ENCODE measurements at regions not wholly inside any gene's neighbourhood (a gene's known extent, or its start where the extent isn't known, plus 50 kb on each side); places are given as distances from the start of the nearest gene placed in this dataset.
"Not testable (repeated sequence)": the region's sequence is repeated elsewhere in the genome, so short reads cannot be mapped to it uniquely, and the experiment has no call there.

DNA sequence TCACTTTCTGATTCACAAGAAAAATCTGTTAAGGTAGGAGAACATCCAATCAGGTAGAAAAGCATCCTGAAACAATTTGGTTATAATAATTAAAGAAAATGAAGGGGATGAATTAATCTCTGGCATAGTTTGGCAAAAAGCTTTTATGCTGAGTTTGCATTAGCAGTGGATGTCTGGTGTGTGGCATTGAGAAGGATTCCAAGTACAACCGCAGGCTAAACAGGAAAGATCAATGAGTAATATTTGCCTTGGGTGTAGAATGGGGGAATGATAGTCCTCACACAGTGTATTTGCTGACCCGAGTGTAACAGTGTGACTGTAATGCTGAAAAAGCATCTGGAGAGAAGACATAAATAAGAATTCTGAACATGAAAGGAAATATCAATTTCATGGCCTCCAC, 68.3 kb upstream of the SESTD1 start:
- Histone ChIP-seq H3K56ac (ENCODE audit: low read length) (no peak overlapping the region), H3K27ac (ENCODE audit: low read depth, low read length) (no peak overlapping the region), H2BK120ac (ENCODE audit: low read depth, low read length) (no peak overlapping the region), H3K4me3 (ENCODE audit: low read length) (no peak overlapping the region), H3K4ac (ENCODE audit: low read depth, low read length) (no peak overlapping the region), H2AK5ac (ENCODE audit: low read length) (no peak overlapping the region), H3K27me3 (ENCODE audit: insufficient read depth, low read length, poor library complexity) (no peaks in the 10 kb centered on the region), H3K79me1 (ENCODE audit: low read length) (no peaks in the 10 kb centered on the region), H3K4me1 (ENCODE audit: control insufficient read depth, low read depth, low read length) (no peaks in the 10 kb centered on the region), H3K18ac (ENCODE audit: low read length) (no peak overlapping the region), H4K5ac (ENCODE audit: low read length) (no peak overlapping the region), H3K4me2 (ENCODE audit: low read length) (no peak overlapping the region), H3K79me2 (ENCODE audit: control insufficient read depth, insufficient read depth, low read length) (no peaks in the 10 kb centered on the region), H4K8ac (ENCODE audit: low read depth, low read length) (no peak overlapping the region), H3K23ac (ENCODE audit: low read length) (no peak overlapping the region), H3K9ac (ENCODE audit: low read length) (no peak overlapping the region), H2BK5ac (ENCODE audit: low read length) (no peak overlapping the region), H2BK15ac (replicated peaks; ENCODE audit: low read depth) (no peak overlapping the region), H3K36me3 (ENCODE audit: control insufficient read depth, insufficient read depth, low read length) (no peaks in the 10 kb centered on the region)
- WGBS (ENCODE audit: extremely low coverage, insufficient coverage, low lambda C conversion rate), result no CpG with 5 or more reads among the region's 2 CpGs
- DNase-seq, result no peak

DNA sequence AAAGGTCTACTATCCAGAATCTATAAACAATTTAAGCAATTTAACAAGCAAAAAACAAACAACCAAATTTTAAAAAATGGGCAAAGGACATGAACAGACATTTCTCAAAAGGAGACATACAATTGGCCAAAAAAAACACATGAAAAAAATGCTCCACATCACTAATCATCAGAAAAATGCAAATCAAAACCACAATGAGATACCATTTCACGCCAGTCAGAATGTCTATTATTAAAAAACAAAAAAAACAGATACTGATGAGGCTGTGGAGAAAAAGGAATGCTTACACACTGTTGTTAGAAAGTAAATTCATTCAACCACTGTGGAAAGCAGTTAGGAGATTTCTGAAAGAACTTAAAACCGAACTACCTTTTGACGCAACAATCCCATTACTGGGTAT, 66.4 kb upstream of the SESTD1 start:
- Histone ChIP-seq H2BK15ac (replicated peaks; ENCODE audit: low read depth) (no peak overlapping the region), H3K4me2 (ENCODE audit: low read length) (no peak overlapping the region), H3K4ac (ENCODE audit: low read depth, low read length) (no peak overlapping the region), H3K4me3 (ENCODE audit: low read length) (no peak overlapping the region), H2BK5ac (ENCODE audit: low read length) (no peak overlapping the region), H3K18ac (ENCODE audit: low read length) (no peak overlapping the region), H3K9ac (ENCODE audit: low read length) (no peak overlapping the region), H2AK5ac (ENCODE audit: low read length) (no peak overlapping the region), H3K27me3 (ENCODE audit: insufficient read depth, low read length, poor library complexity) (no peaks in the 10 kb centered on the region), H3K4me1 (ENCODE audit: control insufficient read depth, low read depth, low read length) (no peaks in the 10 kb centered on the region), H3K56ac (ENCODE audit: low read length) (no peak overlapping the region), H4K5ac (ENCODE audit: low read length) (no peak overlapping the region), H2BK120ac (ENCODE audit: low read depth, low read length) (no peak overlapping the region), H3K79me2 (ENCODE audit: control insufficient read depth, insufficient read depth, low read length) (no peaks in the 10 kb centered on the region), H3K36me3 (ENCODE audit: control insufficient read depth, insufficient read depth, low read length) (no peaks in the 10 kb centered on the region), H3K27ac (ENCODE audit: low read depth, low read length) (no peak overlapping the region), H4K8ac (ENCODE audit: low read depth, low read length) (no peak overlapping the region), H3K79me1 (ENCODE audit: low read length) (no peaks in the 10 kb centered on the region), H3K23ac (ENCODE audit: low read length) (no peak overlapping the region)
- no peak for DNase-seq
- WGBS (ENCODE audit: extremely low coverage, insufficient coverage, low lambda C conversion rate), result no CpG with 5 or more reads among the region's 3 CpGs

DNA sequence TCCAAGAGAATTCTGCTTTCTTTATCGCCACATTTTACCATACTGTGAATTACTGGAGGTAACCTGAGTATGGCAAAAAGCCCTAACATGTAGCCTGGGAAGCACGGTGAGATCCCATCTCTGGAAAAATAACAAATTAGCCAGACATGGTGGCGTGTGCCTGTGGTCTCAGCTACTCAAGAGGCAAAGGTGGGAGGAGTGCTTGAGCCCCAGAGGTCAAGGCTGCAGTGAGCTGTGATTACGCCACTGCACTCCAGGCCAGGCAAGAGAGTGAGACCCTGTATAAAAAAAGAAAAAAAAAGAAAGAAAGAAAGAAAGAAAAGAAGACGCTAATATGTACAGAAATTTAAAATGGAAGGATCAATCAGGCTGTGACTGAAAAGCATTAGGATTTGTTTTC, 57.7 kb upstream of the SESTD1 start:
- H3K27ac ChIP-seq (ENCODE audit: low read depth, low read length), result no peak overlapping the region
- DNase-seq, result no peak
- no peak overlapping the region for H3K9ac ChIP-seq (ENCODE audit: low read length)
- H2BK5ac ChIP-seq (ENCODE audit: low read length), result no peak overlapping the region
- H4K8ac ChIP-seq (ENCODE audit: low read depth, low read length), result no peak overlapping the region
- no peak overlapping the region for H3K4ac ChIP-seq (ENCODE audit: low read depth, low read length)
- no peaks in the 10 kb centered on the region for H3K79me1 ChIP-seq (ENCODE audit: low read length)
- H3K36me3 ChIP-seq (ENCODE audit: control insufficient read depth, insufficient read depth, low read length), result no peaks in the 10 kb centered on the region
- no peaks in the 10 kb centered on the region for H3K4me1 ChIP-seq (ENCODE audit: control insufficient read depth, low read depth, low read length)
- H2AK5ac ChIP-seq (ENCODE audit: low read length), result no peak overlapping the region
- H3K56ac ChIP-seq (ENCODE audit: low read length), result no peak overlapping the region
- H4K5ac ChIP-seq (ENCODE audit: low read length), result no peak overlapping the region
- H3K4me3 ChIP-seq (ENCODE audit: low read length), result no peak overlapping the region
- no peaks in the 10 kb centered on the region for H3K79me2 ChIP-seq (ENCODE audit: control insufficient read depth, insufficient read depth, low read length)
- H2BK120ac ChIP-seq (ENCODE audit: low read depth, low read length), result no peak overlapping the region
- no peak overlapping the region for H3K18ac ChIP-seq (ENCODE audit: low read length)
- no peak overlapping the region for H3K4me2 ChIP-seq (ENCODE audit: low read length)
- no peak overlapping the region for H2BK15ac ChIP-seq (replicated peaks; ENCODE audit: low read depth)
- no CpG with 5 or more reads among the region's 5 CpGs for WGBS (ENCODE audit: extremely low coverage, insufficient coverage, low lambda C conversion rate)
- no peak overlapping the region for H3K23ac ChIP-seq (ENCODE audit: low read length)
- H3K27me3 ChIP-seq (ENCODE audit: insufficient read depth, low read length, poor library complexity), result no peaks in the 10 kb centered on the region

DNA sequence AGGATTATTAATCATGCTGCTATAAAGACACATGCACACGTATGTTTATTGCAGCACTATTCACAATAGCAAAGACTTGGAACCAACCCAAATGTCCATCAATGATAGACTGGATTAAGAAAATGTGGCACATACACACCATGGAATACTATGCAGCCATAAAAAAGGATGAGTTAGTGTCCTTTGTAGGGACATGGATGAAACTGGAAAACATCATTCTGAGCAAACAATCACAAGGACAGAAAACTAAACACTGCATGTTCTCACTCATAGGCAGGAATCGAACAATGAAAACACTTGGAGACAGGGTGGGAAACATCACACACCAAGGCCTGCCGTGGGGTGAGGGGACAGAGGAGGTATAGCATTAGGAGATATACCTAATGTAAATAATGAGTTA, 56.4 kb upstream of the SESTD1 start:
- H3K27ac ChIP-seq (ENCODE audit: low read depth, low read length); H3K56ac ChIP-seq (ENCODE audit: low read length); H2BK5ac ChIP-seq (ENCODE audit: low read length); H3K36me3 ChIP-seq (ENCODE audit: control insufficient read depth, insufficient read depth, low read length); H2BK15ac ChIP-seq (replicated peaks; ENCODE audit: low read depth); H3K79me2 ChIP-seq (ENCODE audit: control insufficient read depth, insufficient read depth, low read length); H2BK120ac ChIP-seq (ENCODE audit: low read depth, low read length); H3K18ac ChIP-seq (ENCODE audit: low read length); H3K4me2 ChIP-seq (ENCODE audit: low read length); H4K5ac ChIP-seq (ENCODE audit: low read length); H3K4me1 ChIP-seq (ENCODE audit: control insufficient read depth, low read depth, low read length); H3K4me3 ChIP-seq (ENCODE audit: low read length); H2AK5ac ChIP-seq (ENCODE audit: low read length); H3K23ac ChIP-seq (ENCODE audit: low read length); H3K9ac ChIP-seq (ENCODE audit: low read length); DNase-seq; H4K8ac ChIP-seq (ENCODE audit: low read depth, low read length); H3K4ac ChIP-seq (ENCODE audit: low read depth, low read length); H3K79me1 ChIP-seq (ENCODE audit: low read length); H3K27me3 ChIP-seq (ENCODE audit: insufficient read depth, low read length, poor library complexity): not testable (repeated sequence)
- WGBS (ENCODE audit: extremely low coverage, insufficient coverage, low lambda C conversion rate), result no CpG with 5 or more reads among the region's 3 CpGs

DNA sequence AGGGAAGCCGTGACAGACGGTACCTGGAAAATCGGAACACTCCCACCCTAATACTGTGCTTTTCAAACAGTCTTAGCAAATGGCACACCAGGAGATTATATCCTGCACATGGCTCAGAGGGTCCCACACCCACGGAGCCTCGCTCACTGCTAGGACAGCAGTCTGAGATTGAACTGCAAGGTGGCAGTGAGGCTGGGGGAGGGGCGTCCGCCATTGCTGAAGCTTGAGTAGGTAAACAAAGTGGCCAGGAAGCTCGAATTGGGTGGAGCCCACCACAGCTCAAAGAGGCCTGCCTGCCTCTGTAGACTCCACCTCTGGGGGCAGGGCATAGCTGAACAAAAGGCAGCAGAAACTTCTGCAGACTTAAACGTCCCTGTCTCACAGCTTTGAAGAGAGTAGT, 50.1 kb upstream of the SESTD1 start:
- H3K79me1 ChIP-seq (ENCODE audit: low read length); H3K4me2 ChIP-seq (ENCODE audit: low read length); DNase-seq; H2AK5ac ChIP-seq (ENCODE audit: low read length); H3K18ac ChIP-seq (ENCODE audit: low read length); H3K27ac ChIP-seq (ENCODE audit: low read depth, low read length); H3K9ac ChIP-seq (ENCODE audit: low read length); H2BK15ac ChIP-seq (replicated peaks; ENCODE audit: low read depth); H3K4me3 ChIP-seq (ENCODE audit: low read length); H2BK120ac ChIP-seq (ENCODE audit: low read depth, low read length); H4K8ac ChIP-seq (ENCODE audit: low read depth, low read length); H3K27me3 ChIP-seq (ENCODE audit: insufficient read depth, low read length, poor library complexity); H3K4me1 ChIP-seq (ENCODE audit: control insufficient read depth, low read depth, low read length); H3K56ac ChIP-seq (ENCODE audit: low read length); H3K4ac ChIP-seq (ENCODE audit: low read depth, low read length); H4K5ac ChIP-seq (ENCODE audit: low read length); H3K36me3 ChIP-seq (ENCODE audit: control insufficient read depth, insufficient read depth, low read length); H3K23ac ChIP-seq (ENCODE audit: low read length); H2BK5ac ChIP-seq (ENCODE audit: low read length); H3K79me2 ChIP-seq (ENCODE audit: control insufficient read depth, insufficient read depth, low read length): not testable (repeated sequence)
- WGBS (ENCODE audit: extremely low coverage, insufficient coverage, low lambda C conversion rate), result no CpG with 5 or more reads among the region's 9 CpGs

Data from mesendoderm (in vitro differentiated cells).